Liver (tissue), 3 donors: ENCODE measurements at regions not wholly inside any gene's neighbourhood (a gene's known extent, or its start where the extent isn't known, plus 50 kb on each side); places are given as distances from the start of the nearest gene placed in this dataset.

Experiments used
- FOXA1 ChIP-seq: IDR thresholded peaks from 2 replicates; pipeline ENCODE4 v1.6.1; 2016; ENCODE audit warnings: antibody characterized with exemption
- FOXA2 ChIP-seq: IDR thresholded peaks from 2 replicates; pipeline ENCODE4 v1.6.1; 2016; ENCODE audit warnings: antibody characterized with exemption
- GABPA ChIP-seq, 2 donors: IDR thresholded peaks in 1 of 2; conservative IDR thresholded peaks in 1 of 2; 2 replicates each; pipeline ENCODE4 v1.6.1; 2016; ENCODE audit warnings: antibody characterized with exemption in 2 of 2, mild to moderate bottlenecking in 1 of 2, moderate library complexity in 1 of 2
- JUND ChIP-seq, 2 donors: IDR thresholded peaks; 2 replicates each; pipeline ENCODE4 v1.6.1; 2016; ENCODE audit warnings: antibody characterized with exemption in 2 of 2
- RAD21 ChIP-seq, 2 donors: IDR thresholded peaks; 2 replicates each; pipeline ENCODE4 v1.6.1; 2016; ENCODE audit warnings: antibody characterized with exemption in 2 of 2, mild to moderate bottlenecking in 2 of 2
- RXRA ChIP-seq, 2 donors: IDR thresholded peaks; 2 replicates each; pipeline ENCODE4 v1.6.1; 2017 to 2018; ENCODE audit warnings: antibody characterized with exemption in 2 of 2, mild to moderate bottlenecking in 1 of 2
- SP1 ChIP-seq: IDR thresholded peaks from 2 replicates; pipeline ENCODE4 v1.6.1; 2018; ENCODE audit warnings: antibody characterized with exemption, mild to moderate bottlenecking
- TAF1 ChIP-seq: conservative IDR thresholded peaks from 2 replicates; pipeline ENCODE4 v1.6.1; 2016; ENCODE audit warnings: antibody characterized with exemption, mild to moderate bottlenecking
- YY1 ChIP-seq: IDR thresholded peaks from 2 replicates; pipeline ENCODE4 v1.6.1; 2016; ENCODE audit warnings: antibody characterized with exemption, mild to moderate bottlenecking
- TF ChIP-seq, protein P1 (sequence below): fragments of 150-350 bp; IDR thresholded peaks from 2 replicates; pipeline ENCODE4 v1.5.1; 2017; ENCODE audit warnings: improper control_type of control experiment, low read depth, low read length; ENCODE audit not compliant: missing input control
- TF ChIP-seq, protein P2 (sequence below): IDR thresholded peaks from 2 replicates; pipeline ENCODE4 v1.6.1; 2016; ENCODE audit warnings: antibody characterized with exemption
- TF ChIP-seq, protein P3 (sequence below): IDR thresholded peaks from 2 replicates; pipeline ENCODE4 v1.6.1; 2016; ENCODE audit warnings: antibody characterized with exemption, mild to moderate bottlenecking
- TF ChIP-seq, protein P4 (sequence below): IDR thresholded peaks from 2 replicates; pipeline ENCODE4 v1.6.1; 2016; ENCODE audit warnings: antibody characterized with exemption
- donor health status: healthy.
- donor health status: healthy.

DNA sequence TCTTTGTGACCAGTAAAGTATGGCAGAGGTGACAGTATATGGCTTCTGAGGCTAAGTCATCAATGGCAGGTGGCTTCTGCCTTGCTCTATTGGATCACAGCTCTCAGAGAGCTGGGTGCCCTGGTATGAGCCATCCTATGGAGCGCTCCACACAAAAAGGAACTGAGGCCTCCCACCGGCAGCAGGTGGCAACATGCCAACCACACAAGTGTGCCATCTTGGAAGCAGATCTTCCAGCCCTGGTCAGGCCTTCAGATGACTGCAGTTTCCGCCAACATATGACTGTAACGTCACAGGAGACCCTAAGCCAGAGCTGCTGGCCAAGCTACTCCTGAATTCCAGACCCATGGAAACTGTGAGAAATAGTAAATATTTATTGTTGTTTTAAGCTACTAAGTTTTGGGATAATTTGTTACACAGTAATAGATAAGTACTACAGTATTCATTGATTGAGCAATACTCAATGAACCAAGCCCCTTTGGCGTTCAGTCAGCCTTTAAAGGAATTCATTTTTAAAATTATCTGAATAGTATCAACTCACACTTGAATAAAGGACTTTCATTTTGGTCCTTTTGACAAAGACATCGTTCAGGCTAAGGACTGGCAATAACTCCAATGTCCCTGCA, 69.4 kb upstream of the LHX1 start:
- TF ChIP-seq, protein P1, sequence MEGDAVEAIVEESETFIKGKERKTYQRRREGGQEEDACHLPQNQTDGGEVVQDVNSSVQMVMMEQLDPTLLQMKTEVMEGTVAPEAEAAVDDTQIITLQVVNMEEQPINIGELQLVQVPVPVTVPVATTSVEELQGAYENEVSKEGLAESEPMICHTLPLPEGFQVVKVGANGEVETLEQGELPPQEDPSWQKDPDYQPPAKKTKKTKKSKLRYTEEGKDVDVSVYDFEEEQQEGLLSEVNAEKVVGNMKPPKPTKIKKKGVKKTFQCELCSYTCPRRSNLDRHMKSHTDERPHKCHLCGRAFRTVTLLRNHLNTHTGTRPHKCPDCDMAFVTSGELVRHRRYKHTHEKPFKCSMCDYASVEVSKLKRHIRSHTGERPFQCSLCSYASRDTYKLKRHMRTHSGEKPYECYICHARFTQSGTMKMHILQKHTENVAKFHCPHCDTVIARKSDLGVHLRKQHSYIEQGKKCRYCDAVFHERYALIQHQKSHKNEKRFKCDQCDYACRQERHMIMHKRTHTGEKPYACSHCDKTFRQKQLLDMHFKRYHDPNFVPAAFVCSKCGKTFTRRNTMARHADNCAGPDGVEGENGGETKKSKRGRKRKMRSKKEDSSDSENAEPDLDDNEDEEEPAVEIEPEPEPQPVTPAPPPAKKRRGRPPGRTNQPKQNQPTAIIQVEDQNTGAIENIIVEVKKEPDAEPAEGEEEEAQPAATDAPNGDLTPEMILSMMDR = no peak
- TF ChIP-seq TAF1 (no peak), RAD21 (IDR thresholded peaks at IDR 0.05) (no peak), RXRA (IDR thresholded peaks at IDR 0.05) (no peak), FOXA1 (no peak), FOXA2 (no peak), JUND (IDR thresholded peaks at IDR 0.05) (no peak), SP1 (no peak), GABPA (IDR thresholded peaks at IDR 0.05 in 1 of 2, conservative IDR thresholded peaks at IDR 0.05 in 1 of 2) (no peak), YY1 (no peak)
- TF ChIP-seq, protein P2, sequence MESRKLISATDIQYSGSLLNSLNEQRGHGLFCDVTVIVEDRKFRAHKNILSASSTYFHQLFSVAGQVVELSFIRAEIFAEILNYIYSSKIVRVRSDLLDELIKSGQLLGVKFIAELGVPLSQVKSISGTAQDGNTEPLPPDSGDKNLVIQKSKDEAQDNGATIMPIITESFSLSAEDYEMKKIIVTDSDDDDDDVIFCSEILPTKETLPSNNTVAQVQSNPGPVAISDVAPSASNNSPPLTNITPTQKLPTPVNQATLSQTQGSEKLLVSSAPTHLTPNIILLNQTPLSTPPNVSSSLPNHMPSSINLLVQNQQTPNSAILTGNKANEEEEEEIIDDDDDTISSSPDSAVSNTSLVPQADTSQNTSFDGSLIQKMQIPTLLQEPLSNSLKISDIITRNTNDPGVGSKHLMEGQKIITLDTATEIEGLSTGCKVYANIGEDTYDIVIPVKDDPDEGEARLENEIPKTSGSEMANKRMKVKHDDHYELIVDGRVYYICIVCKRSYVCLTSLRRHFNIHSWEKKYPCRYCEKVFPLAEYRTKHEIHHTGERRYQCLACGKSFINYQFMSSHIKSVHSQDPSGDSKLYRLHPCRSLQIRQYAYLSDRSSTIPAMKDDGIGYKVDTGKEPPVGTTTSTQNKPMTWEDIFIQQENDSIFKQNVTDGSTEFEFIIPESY = no peak
- TF ChIP-seq, protein P3, sequence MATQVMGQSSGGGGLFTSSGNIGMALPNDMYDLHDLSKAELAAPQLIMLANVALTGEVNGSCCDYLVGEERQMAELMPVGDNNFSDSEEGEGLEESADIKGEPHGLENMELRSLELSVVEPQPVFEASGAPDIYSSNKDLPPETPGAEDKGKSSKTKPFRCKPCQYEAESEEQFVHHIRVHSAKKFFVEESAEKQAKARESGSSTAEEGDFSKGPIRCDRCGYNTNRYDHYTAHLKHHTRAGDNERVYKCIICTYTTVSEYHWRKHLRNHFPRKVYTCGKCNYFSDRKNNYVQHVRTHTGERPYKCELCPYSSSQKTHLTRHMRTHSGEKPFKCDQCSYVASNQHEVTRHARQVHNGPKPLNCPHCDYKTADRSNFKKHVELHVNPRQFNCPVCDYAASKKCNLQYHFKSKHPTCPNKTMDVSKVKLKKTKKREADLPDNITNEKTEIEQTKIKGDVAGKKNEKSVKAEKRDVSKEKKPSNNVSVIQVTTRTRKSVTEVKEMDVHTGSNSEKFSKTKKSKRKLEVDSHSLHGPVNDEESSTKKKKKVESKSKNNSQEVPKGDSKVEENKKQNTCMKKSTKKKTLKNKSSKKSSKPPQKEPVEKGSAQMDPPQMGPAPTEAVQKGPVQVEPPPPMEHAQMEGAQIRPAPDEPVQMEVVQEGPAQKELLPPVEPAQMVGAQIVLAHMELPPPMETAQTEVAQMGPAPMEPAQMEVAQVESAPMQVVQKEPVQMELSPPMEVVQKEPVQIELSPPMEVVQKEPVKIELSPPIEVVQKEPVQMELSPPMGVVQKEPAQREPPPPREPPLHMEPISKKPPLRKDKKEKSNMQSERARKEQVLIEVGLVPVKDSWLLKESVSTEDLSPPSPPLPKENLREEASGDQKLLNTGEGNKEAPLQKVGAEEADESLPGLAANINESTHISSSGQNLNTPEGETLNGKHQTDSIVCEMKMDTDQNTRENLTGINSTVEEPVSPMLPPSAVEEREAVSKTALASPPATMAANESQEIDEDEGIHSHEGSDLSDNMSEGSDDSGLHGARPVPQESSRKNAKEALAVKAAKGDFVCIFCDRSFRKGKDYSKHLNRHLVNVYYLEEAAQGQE = no peak
- TF ChIP-seq, protein P4, sequence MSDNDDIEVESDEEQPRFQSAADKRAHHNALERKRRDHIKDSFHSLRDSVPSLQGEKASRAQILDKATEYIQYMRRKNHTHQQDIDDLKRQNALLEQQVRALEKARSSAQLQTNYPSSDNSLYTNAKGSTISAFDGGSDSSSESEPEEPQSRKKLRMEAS = no peak
